Fibroblast of peridontal ligament (primary cell): ENCODE measurements at regions not wholly inside any gene's neighbourhood (a gene's known extent, or its start where the extent isn't known, plus 50 kb on each side); places are given as distances from the start of the nearest gene placed in this dataset.

ENCODE experiments used
- DNase-seq: peaks from one replicate; pipeline ENCODE4 v3.0.0-alpha.2; 2010; ENCODE audit errors: extremely low read depth

DNA sequence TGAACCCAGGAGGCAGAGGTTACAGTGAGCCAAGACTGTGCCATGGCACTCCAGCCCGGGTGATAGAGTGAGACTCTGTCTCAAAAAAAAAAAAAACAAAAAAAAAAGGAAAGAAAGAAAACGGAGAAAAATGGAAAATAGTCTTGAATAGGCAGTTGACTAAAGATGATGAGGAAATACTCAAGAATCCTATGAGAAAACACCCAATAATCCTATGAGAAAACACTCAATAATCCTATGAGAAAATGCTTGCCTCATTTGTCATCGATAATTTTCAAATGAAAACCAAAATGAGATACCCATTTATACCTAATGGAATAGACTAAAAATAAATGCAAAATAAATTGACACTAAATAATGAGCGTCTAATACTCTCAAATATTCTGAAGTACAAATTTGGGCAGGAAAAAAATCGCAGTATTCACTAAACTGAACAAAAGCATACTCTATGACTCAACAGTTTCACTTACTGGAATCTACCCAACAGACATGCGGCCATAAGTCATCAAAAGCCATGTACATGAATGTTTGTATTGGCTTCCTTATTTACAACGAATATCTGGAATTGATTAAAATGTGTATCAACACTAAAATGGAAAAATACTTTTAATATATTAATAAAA, 733.9 kb upstream of the CHRM3 start:
- DNase-seq, result peak; percentile 95

DNA sequence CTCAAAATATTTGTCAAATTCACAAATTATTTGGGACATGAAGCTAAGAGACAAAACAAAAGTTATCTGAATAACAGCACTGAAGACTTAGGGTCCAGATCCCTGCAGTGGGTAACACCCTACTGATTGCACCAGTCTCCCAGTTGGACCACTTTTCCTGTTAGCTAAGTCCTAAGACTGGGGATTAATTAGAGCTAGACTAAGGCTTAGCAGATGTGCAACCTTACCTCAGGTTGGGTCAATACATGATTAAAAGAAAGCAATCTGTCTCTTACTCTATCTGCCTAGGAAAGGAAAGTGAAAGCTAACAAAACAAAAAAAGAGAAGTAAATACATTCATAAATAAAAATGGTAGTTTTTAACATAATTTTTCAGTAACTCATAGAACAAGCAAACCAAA, 737.2 kb upstream of the CHRM3 start:
- DNase-seq, result peak; percentile 42

DNA sequence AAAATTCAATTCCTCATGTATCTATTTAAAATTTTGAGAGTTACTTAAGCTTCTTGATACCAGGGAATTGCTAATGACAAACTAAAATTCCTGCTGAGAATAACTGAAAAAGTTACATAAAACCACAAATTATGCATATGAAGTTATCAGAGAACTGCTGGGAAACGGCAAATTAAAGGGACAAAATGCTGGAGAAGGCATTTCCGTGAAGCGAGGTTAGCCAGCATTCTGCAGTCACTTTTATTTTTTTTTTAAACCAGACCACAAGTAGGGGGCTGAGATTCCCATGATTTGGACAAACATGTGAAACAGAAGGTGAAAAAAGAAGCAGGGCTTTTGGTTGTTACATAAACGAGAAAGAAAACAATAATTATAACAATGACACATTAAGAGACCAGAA, 737.6 kb upstream of the CHRM3 start:
- DNase-seq, result peak; percentile 75

DNA sequence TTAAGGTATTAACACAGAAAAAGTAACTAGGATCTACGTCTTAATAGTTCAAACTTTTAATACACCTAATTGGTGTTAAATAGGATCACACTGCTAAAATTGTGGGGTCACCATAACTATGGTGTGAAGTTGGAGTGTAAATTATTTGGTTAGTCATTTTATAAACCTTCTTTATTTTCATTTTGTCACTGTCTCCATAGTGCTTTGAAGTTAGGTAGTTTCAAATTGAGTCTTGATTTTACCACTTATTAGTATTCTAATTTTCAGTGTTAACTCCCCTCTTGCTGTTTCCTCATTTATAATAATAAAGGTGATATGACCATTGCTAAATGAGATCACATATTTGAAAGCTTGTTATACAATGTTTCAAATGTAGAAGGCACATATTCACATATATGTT, 738.1 kb upstream of the CHRM3 start:
- no peak for DNase-seq

DNA sequence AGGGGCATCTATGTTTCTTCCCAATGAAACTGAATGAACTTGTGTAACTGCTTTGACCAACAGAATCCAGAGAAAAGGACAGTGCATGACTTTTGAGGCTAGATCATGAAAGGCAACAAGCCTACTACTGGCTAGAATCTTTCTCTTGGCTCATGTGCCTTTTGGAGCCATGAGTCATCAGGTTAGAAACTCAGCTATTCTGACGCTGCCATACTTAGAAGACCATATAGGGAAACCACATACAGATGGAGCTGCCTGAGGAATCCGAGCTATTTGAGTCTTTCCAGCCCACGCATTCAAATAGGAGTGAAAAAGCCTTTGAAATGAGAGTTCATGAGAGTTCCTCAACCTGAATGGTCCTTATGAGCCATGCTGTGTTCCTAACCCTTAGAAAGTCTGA, 738.5 kb upstream of the CHRM3 start:
- DNase-seq, result peak; percentile 100

DNA sequence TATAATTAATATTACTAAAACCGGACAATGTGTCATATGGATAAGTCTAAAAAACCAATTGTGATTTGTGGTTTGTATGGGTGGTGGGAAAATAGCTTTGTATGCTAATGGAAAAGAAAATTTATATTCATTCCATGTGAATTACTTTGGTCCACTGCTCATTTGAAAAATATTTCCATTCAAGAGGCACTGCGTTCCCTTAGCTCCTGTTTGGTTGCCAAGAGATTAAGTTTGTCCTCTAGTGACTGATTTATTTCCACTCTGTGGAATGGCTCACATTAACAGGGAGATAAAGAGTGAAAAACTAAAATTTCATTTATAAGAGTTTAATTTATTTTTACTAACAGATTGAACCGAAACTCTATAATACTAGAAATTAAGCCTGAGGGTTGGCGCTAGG, 744.1 kb upstream of the CHRM3 start:
- peak; percentile 67 for DNase-seq

DNA sequence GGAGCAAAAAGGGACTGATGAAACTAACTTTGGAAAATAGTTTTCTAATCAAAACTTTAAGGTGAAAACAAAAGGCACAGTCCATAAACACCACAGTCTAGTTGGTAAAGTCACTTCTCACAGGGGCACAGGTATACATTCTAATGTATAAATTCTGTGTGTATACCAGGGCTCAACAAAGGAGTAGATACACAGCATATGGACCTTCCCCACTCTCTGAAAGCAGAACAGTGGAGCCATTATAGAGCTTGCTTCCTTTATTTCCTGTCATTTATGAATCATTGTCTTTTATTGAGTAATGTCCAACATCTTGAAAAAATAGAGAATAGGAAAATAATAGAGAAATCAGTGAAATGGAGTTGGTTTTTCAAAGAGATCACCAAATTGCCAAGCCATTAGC, 746.5 kb upstream of the CHRM3 start:
- DNase-seq, result no peak

DNA sequence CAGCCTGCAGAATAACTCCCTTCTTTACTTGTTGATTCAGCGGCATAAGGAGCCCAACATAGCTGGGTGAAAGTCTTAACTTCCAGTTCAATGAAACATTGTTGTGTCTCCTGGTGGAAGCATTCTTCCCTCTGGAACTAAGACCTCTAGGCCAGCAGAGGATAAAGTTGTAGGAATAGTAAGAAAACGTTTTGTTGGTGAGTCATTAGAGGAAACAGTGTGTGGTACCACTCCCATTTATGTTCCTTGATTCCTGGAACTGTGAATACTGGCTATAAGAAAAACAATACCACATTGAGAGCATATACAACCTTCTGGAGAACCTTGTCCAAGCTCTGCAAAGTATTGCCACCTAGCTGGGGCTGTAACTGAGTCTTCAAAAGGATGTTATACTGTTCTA, 737.4 kb upstream of the ZP4 start:
- DNase-seq, result no peak

DNA sequence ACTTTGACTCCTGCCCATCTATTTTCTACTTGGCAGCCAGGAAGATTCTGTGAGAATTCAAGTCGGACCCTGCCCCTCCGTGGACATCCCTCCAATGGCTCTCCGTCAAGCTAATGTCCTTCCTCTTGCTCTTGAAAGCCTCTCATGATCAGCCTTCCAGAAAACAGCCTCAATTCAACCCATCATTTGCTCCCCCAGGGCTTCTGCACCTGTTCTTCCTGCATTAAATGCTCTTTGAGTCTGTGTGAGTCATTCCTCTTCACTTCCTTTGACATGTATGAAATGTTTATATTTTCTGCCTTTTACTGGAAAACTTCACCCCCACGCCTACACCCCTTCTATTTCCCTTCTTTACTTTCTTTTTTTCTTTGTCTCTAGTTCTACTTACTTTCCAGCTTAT, 734.1 kb upstream of the ZP4 start:
- DNase-seq, result no peak

DNA sequence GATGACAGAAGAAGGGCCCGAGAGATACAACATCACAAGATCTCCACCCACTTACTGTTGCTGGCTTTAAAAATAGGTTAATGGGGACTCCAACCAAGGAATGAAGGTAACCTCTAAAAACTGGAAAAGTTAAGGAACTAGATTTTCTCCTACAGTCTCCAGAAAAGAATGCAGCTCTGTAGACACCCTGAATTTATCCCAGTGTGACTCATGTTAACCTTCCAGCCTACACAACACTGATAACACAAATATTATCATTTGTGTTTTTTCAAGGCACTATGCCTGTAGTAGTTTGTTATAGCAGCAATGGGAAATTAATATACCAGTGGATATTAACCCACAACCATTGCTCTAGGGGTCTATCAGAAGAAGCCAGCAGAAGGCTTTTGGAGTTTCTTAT, 730.7 kb upstream of the ZP4 start:
- no peak for DNase-seq

DNA sequence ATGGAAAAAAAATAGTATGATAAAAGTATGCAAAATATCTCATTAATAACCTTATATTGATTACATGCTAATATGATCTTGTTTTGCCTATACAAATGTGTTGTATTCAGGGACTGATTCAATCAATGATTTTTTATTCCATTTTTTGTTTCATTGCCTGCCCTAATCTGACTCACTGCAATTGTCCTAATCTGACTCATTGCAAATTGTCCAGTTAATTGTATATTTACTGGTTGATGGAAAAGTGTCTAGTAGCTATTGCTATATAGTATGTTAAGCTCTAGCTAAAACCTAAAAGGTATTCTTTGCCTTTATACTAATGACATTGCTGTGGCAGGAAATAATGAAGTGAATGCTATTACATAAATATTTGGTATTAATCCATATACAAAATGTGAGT, 728.9 kb upstream of the ZP4 start:
- no peak for DNase-seq

DNA sequence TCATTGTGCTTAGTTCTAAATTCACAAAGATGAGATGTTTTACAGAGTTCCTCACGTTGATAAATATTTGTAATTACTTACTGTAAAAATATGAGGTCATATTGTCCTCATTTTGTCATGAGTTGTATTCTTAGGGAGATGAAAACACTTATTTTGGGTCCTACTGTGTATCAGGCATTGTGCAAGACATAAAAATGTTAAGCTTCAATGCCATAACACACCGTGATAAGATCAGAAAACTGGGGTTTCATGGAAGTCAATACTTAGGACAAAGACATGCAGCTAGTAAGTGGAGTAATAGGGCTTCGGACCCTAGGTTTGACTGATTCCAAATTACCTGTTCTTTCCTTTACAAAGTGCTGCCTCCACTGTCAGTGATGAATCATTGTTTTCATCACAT, 720.7 kb upstream of the ZP4 start:
- no peak for DNase-seq

DNA sequence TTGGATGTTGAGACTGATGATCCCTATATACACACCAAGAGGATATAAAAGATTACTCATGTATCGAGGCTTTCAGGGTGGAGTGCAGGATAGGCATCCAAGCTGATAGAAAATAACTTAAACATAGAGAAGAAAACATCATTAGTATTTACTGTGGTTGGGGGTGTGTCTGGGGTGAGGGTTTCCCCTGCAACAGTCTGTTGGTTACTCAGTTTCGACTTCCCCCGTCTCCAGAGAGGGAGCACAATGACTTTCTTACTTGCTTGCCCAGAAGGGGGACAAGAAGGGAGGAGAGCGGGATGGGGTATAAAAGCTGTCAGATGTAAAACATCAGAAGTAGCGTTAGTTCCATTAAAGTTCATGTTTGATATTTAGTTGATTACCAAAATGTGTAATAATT, 717.4 kb upstream of the ZP4 start:
- no peak for DNase-seq

DNA sequence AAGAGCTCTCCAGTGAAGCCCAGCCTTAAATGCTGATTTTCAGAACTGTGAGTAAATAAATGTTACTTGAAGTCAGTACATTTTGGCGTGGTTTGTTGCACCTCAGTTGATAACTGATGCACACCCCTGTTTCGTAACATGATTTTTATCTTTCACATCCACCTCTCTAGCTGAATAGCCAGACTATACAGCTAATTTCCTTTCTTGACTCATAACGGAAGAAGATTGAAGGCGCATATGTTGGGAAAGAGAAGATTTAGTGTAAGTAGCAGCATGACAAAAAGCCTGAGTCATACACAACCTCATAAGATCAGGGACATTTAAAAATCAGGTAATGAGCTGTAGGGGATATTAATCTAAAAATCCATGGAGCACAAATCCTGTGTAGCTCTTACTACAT, 716.2 kb upstream of the ZP4 start:
- DNase-seq, result peak; percentile 36

DNA sequence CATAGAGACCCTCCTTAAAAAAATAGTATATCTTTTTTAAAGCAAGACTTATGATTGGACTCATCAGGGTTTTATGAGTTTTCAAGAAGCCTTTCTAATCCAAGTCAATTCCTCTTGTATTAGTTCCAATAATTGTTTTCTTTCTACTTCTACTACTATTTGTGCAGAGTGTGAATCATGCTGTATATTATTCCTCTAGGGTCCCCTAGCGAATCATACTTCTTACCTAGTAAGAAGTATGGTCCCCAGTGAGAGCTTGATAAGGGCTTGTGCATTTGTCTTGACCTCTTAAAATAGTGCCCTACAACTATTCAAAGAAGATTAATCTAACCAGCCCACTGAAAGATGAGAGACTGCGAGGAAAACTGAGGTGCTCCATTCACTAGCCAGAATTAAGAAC, 715.7 kb upstream of the ZP4 start:
- no peak for DNase-seq

DNA sequence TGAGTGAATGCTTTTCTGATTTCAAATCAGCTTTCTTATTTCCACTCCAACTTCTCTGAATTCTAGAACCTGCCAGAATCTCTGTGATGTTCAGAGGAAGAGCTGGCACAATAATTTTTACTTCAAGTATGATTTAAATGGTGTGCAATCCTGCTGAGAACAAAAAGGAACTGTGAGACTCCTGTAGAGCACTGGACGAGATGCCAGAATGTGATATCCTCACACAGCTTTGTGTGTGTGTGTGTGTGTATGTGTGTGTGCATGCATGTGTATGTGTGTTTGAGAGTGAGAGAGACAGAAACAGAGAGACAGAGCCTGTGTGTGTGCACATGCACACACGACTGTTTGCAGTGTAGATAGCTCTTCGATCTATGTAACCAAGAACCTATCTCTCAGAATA, 713.6 kb upstream of the ZP4 start:
- no peak for DNase-seq

DNA sequence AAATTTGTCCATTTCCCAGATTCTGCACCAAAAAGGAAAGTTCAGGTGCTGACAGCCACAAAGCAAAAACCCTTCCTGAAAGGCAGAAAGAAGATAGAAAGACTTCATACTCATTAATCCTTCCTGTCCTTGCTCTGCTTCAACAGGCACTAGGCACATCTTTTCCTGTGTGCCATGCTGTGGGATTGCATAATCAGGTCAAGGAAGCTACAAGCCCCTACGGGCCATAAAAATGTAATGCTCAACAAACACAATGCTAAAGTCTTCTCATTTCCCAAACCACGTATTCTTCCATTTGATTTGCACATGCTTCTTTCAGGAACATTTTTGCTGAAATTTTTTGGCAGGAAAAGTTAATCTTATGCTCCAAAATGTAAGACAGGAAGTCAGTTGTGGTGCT, 710.9 kb upstream of the ZP4 start:
- DNase-seq, result peak; percentile 70

DNA sequence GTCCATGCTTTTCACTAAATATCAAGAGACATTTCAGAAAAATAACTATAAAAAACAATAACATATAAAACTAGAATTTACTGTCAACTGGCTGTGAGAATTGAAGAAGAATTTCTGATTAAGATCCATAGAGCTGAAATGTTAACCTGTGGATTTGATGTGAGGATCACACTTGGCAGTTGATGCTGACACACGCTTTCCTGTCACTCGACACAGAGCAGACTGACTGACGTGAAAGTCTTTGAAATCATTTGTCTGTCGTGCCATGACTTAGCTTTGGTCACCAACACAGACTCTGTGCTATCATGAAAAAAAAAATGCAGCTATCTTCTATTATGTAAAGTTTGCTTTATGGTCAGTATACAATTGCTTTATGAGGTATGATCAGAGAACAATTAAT, 706.0 kb upstream of the ZP4 start:
- DNase-seq, result no peak

DNA sequence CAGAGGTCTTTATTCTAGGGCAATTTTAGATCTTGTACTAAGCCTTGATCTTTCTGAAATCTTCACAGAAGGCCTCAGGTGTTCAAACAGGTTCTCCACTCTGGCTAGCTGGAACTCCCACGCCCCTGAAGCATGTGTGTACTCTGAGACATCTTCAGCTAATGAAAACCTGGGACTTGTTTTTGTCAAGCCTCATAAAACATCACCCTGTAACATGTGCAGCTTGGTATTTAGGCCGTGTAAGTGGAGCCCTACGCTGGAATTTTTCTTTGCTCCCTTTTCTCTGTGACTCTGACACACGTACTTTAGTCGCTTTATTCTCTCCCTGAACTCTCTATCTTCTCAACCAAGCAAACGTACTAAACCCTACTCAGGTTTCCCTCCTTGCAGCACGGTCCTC, 701.9 kb upstream of the ZP4 start:
- no peak for DNase-seq

DNA sequence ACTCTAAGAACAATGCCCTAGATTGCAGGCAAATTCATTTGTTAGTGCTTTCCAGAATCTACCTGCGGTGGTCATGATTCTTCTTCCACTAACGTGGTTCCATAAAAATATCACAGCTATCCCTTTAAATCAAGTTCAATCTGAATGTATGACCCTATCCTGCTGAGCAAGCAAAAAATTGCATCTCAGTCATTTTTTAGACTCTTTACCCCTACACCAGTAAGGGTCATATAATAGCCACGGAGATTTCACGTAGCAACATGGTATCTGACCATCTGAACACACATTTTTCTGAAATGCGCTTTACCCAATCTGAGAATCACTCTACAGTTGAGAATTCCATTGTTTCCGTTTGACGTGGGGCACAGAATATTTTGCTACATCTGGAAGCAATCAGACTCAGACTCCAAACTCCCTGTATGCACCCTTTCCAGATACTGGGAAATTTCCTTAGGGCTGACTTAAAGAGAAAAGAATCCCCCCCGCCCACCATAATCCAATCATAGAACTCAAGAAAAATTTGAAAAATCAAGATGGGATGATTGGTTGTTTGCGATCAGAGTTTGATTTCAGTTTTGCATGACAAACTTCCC, 699.2 kb upstream of the ZP4 start:
- peak; percentile 99 for DNase-seq

DNA sequence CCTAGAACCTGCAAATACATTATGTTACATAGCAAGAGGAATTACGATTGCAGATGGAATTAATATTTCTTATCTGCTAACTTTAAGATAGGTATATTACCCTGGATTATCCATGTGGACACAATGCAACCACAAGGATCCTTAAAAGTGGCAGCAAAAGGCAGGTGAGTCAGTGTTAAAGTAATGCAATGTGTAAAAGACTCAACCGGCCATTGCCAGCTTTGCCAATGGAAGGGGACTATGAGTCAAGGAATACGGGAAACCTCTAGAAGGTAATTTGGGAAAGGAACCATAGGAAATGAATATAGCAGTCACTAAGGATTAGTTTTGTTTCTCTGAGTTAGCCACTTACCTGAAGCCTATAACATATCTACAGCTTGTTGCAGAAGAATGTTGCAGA, 692.1 kb upstream of the ZP4 start:
- no peak for DNase-seq

DNA sequence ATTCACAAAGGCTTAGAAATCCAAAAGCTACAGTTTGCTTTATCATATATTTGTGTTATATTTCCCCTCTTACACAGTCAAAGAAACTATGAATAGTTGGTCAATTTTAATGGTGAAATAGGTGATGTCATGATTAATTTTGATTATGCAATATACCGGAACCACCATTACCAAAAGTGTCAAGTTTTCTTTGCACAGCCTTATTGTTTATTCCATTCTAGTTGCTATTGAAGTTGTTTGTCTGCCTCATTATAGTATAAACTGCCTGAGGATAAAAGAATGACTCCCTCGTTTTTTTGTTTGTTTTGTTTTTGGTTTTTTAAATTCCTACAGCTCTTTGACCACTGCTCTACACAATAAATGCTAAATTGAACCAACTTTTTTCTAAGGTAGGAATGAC, 690.6 kb upstream of the ZP4 start:
- peak; percentile 31 for DNase-seq

DNA sequence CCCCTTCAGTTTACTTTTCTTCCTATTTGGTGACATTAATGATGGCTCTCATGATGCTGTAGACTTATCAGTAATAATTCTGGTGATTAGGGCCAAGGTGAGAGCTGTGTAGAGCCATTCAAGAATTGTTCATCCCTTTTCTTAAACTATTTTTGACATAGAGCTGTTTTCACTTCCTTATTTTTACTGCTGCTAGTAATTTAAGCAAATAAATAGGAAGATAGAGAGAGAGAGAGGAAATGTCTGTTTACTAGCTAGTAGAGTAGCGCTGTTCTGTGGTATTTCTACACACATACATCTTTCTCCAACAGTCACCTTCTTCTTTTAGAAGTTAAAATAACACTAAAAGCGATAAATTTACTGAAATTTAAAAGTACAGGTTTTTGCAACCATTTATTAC, 678.0 kb upstream of the ZP4 start:
- no peak for DNase-seq

DNA sequence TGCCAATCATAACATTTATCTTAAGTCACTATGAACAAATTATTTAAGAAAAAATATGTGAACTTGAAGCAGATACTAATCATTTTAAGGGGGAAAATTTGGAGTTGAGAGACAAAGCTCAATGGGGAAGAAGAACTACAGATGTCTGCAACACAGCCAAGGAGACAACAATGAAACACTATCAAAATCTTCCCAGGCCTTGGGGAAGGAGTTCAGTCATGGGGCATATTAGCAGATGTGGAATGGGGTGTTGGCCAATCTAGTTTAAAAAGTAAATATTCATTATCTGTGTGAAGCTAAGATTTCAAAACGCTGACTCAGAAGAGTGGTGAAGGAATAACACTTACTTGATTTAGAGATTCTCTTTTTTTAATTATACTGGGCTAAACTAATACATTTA, 671.6 kb upstream of the ZP4 start:
- DNase-seq, result peak; percentile 63
